Panc1 (cell line): ENCODE measurements at regions not wholly inside any gene's neighbourhood (a gene's known extent, or its start where the extent isn't known, plus 50 kb on each side); places are given as distances from the start of the nearest gene placed in this dataset.

ENCODE experiments used
- ATAC-seq: fragments of 200-7000 bp; cut with Tn5 transposase; 2 replicates; pipeline ENCODE4 v1.9.1; 2020; ENCODE audit warnings: mild to moderate bottlenecking, moderate library complexity
- BruUV-seq: library from RNA; stranded (reverse); fragments of 400-500 nt; replicated peaks from 2 replicates; lab custom pipeline; 2021; lab: Mats Ljungman, UMichigan
- CTCF ChIA-PET: fragments of 300-600 bp; sonication (Branson Sonifier 250); formaldehyde crosslinking; loops from one replicate; lab custom pipeline; 2022; ENCODE audit warnings: antibody characterized with exemption; lab: Charles Lee
- POLR2A ChIA-PET: fragments of 300-600 bp; sonication (Branson Sonifier 250); formaldehyde crosslinking; loops from one replicate; lab custom pipeline; 2022; ENCODE audit warnings: antibody characterized with exemption; lab: Charles Lee
- DNase-seq: peaks from one replicate; pipeline ENCODE4 v3.0.0-alpha.2; 2010; ENCODE audit warnings: low read depth, low spot score
- H3K27ac ChIP-seq: 2 replicates; pipeline ENCODE4 v1.5.1; 2011; ENCODE audit warnings: mild to moderate bottlenecking, low read length, inconsistent platforms
- H3K27me3 ChIP-seq: fragments of 200-500 bp; sonication (Bioruptor generic); 2 replicates; pipeline ENCODE4 v1.6.0; 2014; ENCODE audit warnings: low read length, inconsistent platforms; ENCODE audit not compliant: control insufficient read depth, insufficient read depth
- H3K36me3 ChIP-seq: fragments of 200-500 bp; sonication (Bioruptor generic); 2 replicates; pipeline ENCODE4 v1.5.1; 2014; ENCODE audit warnings: inconsistent platforms, mild to moderate bottlenecking, low read length, moderate library complexity; ENCODE audit not compliant: control insufficient read depth, insufficient read depth
- H3K4me1 ChIP-seq: 2 replicates; pipeline ENCODE4 v1.5.1; 2011; ENCODE audit warnings: inconsistent platforms, mild to moderate bottlenecking, low read length, moderate library complexity; ENCODE audit not compliant: control insufficient read depth, insufficient read depth
- H3K4me3 ChIP-seq, 2 experiments: 2 replicates each; pipeline ENCODE4 v1.5.1; 2011 to 2012; ENCODE audit warnings: low read depth in 2 of 2, low read length in 2 of 2, mild to moderate bottlenecking in 2 of 2, inconsistent platforms in 1 of 2, moderate library complexity in 1 of 2
- H3K9me3 ChIP-seq: fragments of 200-500 bp; sonication (Bioruptor generic); 2 replicates; pipeline ENCODE4 v1.5.1; 2014; ENCODE audit warnings: low read depth, mild to moderate bottlenecking, inconsistent platforms, low read length, moderate library complexity; ENCODE audit not compliant: control insufficient read depth, insufficient read depth
- CTCF ChIP-seq: fragments of 450-650 bp; IDR thresholded peaks from 2 replicates; pipeline ENCODE4 v1.5.1; 2017; ENCODE audit warnings: mild to moderate bottlenecking
- POLR2AphosphoS5 ChIP-seq: IDR thresholded peaks from 2 replicates; pipeline ENCODE4 v1.6.1; 2012; ENCODE audit warnings: mild to moderate bottlenecking, low read depth, low read length, moderate library complexity
- REST ChIP-seq, 2 experiments: IDR thresholded peaks; 2 replicates each; pipeline ENCODE4 v1.6.1; 2011 to 2012; ENCODE audit warnings: low read depth in 2 of 2, control low read depth in 1 of 2, low read length in 1 of 2, mild to moderate bottlenecking in 1 of 2, moderate library complexity in 1 of 2; ENCODE audit not compliant: insufficient read depth in 1 of 2
- SIN3A ChIP-seq: IDR thresholded peaks from 2 replicates; pipeline ENCODE4 v1.6.1; 2012; ENCODE audit warnings: low read depth, mild to moderate bottlenecking, low read length, moderate library complexity, borderline replicate concordance; ENCODE audit not compliant: insufficient read depth
- TCF7L2 ChIP-seq: IDR thresholded peaks from 2 replicates; pipeline ENCODE4 v1.6.1; 2011; ENCODE audit warnings: mild to moderate bottlenecking, low read depth, low read length, inconsistent platforms
- in situ Hi-C: cut with HindIII; loops from 2 replicates; pipeline ENCODE4 v1.10.0; 2016; ENCODE audit warnings: low sequenced_read_pairs, low pct_unique_long_range_greater_than_20kb
- intact Hi-C: fragments of 100-400 bp; cut with micrococcal nuclease; formaldehyde crosslinking; loops from one replicate; pipeline ENCODE4 v1.10.0; 2022; ENCODE audit not compliant: unreplicated experiment

- Histone ChIP-seq H3K27ac (no peak overlapping the region), H3K27me3 (no peaks in the 10 kb centered on the region), H3K9me3 (no peaks in the 10 kb centered on the region), H3K4me1 (no peaks in the 10 kb centered on the region), H3K4me3 (no peak overlapping the region), H3K36me3 (no peaks in the 10 kb centered on the region)
- no peak for ATAC-seq
- BruUV-seq = no TSS peak
- TF ChIP-seq POLR2AphosphoS5 (no peak), CTCF (no peak), REST (IDR thresholded peaks at IDR 0.05; ENCODE audit: insufficient read depth in 1 of 2, low read depth in 2 of 2, low read length in 1 of 2) (no peak), TCF7L2 (no peak), SIN3A (no peak)
- intact Hi-C loops (no loop called here), in situ Hi-C loops (no loop called here)
- ChIA-PET CTCF (no interaction called here), POLR2A (no interaction called here)
- no peak for DNase-seq
Measured at GRCh38 chr14:71332476-71332875, 425.2 kb downstream of the PCNX1 start.

GRCh38 chr14:71333705-71334104 is 426.4 kb downstream of the PCNX1 start:
- in situ Hi-C loops (no loop called here), intact Hi-C loops (no loop called here)
- TF ChIP-seq CTCF (no peak), POLR2AphosphoS5 (no peak), SIN3A (no peak), TCF7L2 (no peak), REST (IDR thresholded peaks at IDR 0.05; ENCODE audit: insufficient read depth in 1 of 2, low read depth in 2 of 2, low read length in 1 of 2) (no peak)
- Histone ChIP-seq H3K27me3 (no peaks in the 10 kb centered on the region), H3K9me3 (no peaks in the 10 kb centered on the region), H3K36me3 (no peaks in the 10 kb centered on the region), H3K4me3 (no peak overlapping the region), H3K4me1 (no peaks in the 10 kb centered on the region), H3K27ac (no peak overlapping the region)
- ChIA-PET POLR2A (no interaction called here), CTCF (no interaction called here)
- BruUV-seq = no TSS peak
- ATAC-seq (no peak), DNase-seq (no peak)
